ENCODE measurements at regions not wholly inside any gene's neighbourhood (a gene's known extent, or its start where the extent isn't known, plus 50 kb on each side); places are given as distances from the start of the nearest gene placed in this dataset.

DNA sequence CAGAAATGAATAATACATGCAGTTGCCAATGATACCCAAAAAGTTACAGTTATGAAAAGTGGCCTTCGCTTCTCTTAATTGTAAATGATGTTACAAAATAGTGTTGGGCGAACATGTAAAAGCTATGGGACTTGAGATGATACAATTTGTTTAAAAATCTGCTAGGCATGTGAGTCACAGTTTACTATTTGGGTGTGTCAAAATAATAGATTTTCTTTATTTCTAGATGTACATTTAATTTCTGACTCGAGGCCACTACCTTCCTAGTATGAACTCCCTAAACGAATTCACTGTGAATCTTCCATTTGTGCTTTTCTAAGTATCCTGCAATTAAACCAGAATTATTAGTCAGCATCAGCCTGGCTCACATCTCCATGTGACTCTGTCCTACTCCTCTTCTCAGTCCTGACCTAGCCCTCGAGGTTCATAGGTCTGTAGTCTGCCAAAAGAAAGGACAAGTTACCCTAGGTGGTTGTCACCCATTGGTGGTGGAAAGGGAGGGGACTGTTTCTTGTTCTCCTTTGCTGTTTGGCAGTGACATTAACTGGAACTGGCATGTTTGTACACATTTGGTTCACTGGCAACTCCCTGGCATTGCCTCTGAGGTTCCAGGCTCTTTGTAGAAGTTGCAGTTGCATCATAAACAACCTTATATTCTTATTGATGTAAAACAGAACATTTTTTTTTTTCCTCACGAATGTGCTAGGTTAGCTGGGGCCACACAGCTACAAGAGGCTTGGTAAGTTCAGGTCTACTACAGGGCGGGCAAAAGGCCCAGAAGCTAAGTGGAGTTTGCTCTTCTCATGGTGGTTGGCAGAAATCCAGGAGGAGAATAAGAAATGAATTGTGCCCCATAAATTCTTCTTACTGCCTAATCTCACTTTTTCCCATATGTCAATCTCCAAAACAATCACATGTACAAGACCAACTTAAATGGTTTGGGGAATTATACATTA is 746.5 kb upstream of the ADAMTS5 start:
- ChIA-PET POLR2A (no interaction called here), CTCF (no interaction called here)
- Histone ChIP-seq H3K27ac (ENCODE audit: low read depth, low read length) (no peak overlapping the region), H3K4me3 (ENCODE audit: low read depth, low read length) (no peak overlapping the region), H3K9me3 (ENCODE audit: control insufficient read depth, insufficient read depth, low read length) (no peaks in the 10 kb centered on the region), H3K27me3 (ENCODE audit: control insufficient read depth, insufficient read depth, low read length) (no peaks in the 10 kb centered on the region)
- DNase-seq (ENCODE audit: low read depth, low spot score), result no peak
- TF ChIP-seq, protein P1, sequence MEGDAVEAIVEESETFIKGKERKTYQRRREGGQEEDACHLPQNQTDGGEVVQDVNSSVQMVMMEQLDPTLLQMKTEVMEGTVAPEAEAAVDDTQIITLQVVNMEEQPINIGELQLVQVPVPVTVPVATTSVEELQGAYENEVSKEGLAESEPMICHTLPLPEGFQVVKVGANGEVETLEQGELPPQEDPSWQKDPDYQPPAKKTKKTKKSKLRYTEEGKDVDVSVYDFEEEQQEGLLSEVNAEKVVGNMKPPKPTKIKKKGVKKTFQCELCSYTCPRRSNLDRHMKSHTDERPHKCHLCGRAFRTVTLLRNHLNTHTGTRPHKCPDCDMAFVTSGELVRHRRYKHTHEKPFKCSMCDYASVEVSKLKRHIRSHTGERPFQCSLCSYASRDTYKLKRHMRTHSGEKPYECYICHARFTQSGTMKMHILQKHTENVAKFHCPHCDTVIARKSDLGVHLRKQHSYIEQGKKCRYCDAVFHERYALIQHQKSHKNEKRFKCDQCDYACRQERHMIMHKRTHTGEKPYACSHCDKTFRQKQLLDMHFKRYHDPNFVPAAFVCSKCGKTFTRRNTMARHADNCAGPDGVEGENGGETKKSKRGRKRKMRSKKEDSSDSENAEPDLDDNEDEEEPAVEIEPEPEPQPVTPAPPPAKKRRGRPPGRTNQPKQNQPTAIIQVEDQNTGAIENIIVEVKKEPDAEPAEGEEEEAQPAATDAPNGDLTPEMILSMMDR (IDR thresholded peaks at IDR 0.05; ENCODE audit: low read depth, low read length), result no peak

DNA sequence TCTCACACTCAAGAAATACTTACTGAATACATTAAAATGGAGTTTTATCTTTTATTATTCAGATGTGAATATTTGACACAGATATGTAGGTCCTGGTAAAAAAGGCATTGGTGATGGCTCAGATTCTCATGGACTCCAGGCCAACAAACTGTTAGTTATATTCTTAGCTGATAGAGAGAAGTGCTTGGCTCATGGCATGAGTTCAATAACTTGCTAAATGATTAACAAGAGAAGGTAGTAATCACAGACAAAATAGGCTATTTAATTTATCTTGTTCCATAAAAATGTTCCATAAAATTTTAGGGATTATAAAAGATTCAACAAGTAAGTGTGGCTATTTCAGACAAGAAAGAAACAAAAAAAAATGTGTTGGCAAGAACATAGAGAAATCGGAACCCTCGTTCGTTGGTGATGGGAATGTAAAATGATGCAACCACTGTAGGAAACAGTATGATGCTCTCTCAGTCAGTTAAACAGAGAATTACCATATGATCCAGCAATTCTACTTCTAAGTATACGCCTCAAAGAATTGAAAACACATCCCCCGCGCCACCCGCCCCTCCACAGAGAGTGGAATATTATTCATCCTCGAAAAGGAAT is 737.8 kb upstream of the ADAMTS5 start:
- ChIA-PET CTCF (interaction anchor here (1.1 to 3.0 kb wide), 5 partner anchors 99 to 1040 kb away, joined by 3 to 23 read pairs (median 6); no protein-coding TSS in a partner anchor), POLR2A (no interaction called here)
- no peak overlapping the region for H3K4me3 ChIP-seq (ENCODE audit: low read depth, low read length)
- TF ChIP-seq, protein P1 (IDR thresholded peaks at IDR 0.05; ENCODE audit: low read depth, low read length), result no peak
- DNase-seq (ENCODE audit: low read depth, low spot score), result no peak
- H3K27ac ChIP-seq (ENCODE audit: low read depth, low read length), result no peak overlapping the region
- H3K9me3 ChIP-seq (ENCODE audit: control insufficient read depth, insufficient read depth, low read length), result no peaks in the 10 kb centered on the region
- no peaks in the 10 kb centered on the region for H3K27me3 ChIP-seq (ENCODE audit: control insufficient read depth, insufficient read depth, low read length)

- no peak overlapping the region for H3K4me3 ChIP-seq (ENCODE audit: low read depth, low read length)
- no peaks in the 10 kb centered on the region for H3K27me3 ChIP-seq (ENCODE audit: control insufficient read depth, insufficient read depth, low read length)
- ChIA-PET POLR2A (no interaction called here), CTCF (interaction anchor here (0.6 to 3.0 kb wide), 6 partner anchors 24 to 1041 kb away, joined by 3 to 23 read pairs (median 6); no protein-coding TSS in a partner anchor)
- no peaks in the 10 kb centered on the region for H3K9me3 ChIP-seq (ENCODE audit: control insufficient read depth, insufficient read depth, low read length)
- TF ChIP-seq, protein P1 (IDR thresholded peaks at IDR 0.05; ENCODE audit: low read depth, low read length), result no peak
- no peak overlapping the region for H3K27ac ChIP-seq (ENCODE audit: low read depth, low read length)
- no peak for DNase-seq (ENCODE audit: low read depth, low spot score)
Measured at GRCh38 chr21:27703791-27704190, 736.9 kb upstream of the ADAMTS5 start.

GRCh38 chr21:27700974-27701614 is 734.2 kb upstream of the ADAMTS5 start:
- ChIA-PET CTCF (interaction anchor here (0.6 to 2.7 kb wide), 12 partner anchors 136 to 1044 kb away, joined by 3 to 35 read pairs (median 6); no protein-coding TSS in a partner anchor), POLR2A (interaction anchor here (1.4 kb wide), 1 partner anchor 131 kb away, joined by 5 read pairs; no protein-coding TSS in a partner anchor)
- Histone ChIP-seq H3K4me3 (ENCODE audit: low read depth, low read length) (no peak overlapping the region), H3K27me3 (ENCODE audit: control insufficient read depth, insufficient read depth, low read length) (no peaks in the 10 kb centered on the region), H3K9me3 (ENCODE audit: control insufficient read depth, insufficient read depth, low read length) (no peaks in the 10 kb centered on the region), H3K27ac (ENCODE audit: low read depth, low read length) (no peak overlapping the region)
- TF ChIP-seq, protein P1 (IDR thresholded peaks at IDR 0.05; ENCODE audit: low read depth, low read length), result peak; percentile 86
- peak; percentile 75 for DNase-seq (ENCODE audit: low read depth, low spot score)
